TTC549 (cell line): ENCODE measurements at regions not wholly inside any gene's neighbourhood (a gene's known extent, or its start where the extent isn't known, plus 50 kb on each side); places are given as distances from the start of the nearest gene placed in this dataset.
"Not testable (repeated sequence)": the region's sequence is repeated elsewhere in the genome, so short reads cannot be mapped to it uniquely, and the experiment has no call there.

Experiments
- FAIRE-seq: peaks from 2 replicates; lab custom pipeline; 2012; peaks lifted over from hg19 to GRCh38; lab: Jason Lieb, UNC

GRCh38 chr21:19999369-20000272 is 998.6 kb upstream of the NCAM2 start:
- no peak for FAIRE-seq

- FAIRE-seq, result no peak
Measured at GRCh38 chr21:20004367-20004766, 993.8 kb upstream of the NCAM2 start.

GRCh38 chr21:20010691-20011200 is 987.5 kb upstream of the NCAM2 start:
- FAIRE-seq, result no peak

GRCh38 chr21:20013851-20014250 is 984.4 kb upstream of the NCAM2 start:
- no peak for FAIRE-seq

- FAIRE-seq, result no peak
Measured at GRCh38 chr21:20016435-20017005, 981.7 kb upstream of the NCAM2 start.

GRCh38 chr21:20020026-20020425 is 978.2 kb upstream of the NCAM2 start:
- FAIRE-seq, result no peak

DNA sequence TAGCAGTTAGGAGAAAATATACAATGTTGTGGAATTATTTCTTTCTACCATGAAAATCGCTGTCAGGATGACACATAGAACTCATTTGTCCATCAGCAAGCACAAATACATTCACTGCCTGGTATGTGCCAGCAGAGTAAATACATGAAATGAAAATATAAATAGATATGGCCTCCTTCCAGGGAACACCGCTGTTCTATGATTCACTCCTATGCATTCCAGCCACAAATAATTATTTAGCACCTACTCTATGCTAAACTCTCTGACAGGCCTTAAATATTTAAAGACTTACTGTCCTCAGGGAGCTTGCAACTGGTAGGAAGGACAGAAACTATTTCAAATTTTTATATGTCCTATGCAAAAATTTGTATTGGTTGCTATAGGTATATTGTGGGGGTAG is 975.0 kb upstream of the NCAM2 start:
- no peak for FAIRE-seq

GRCh38 chr21:20024741-20025140 is 973.5 kb upstream of the NCAM2 start:
- no peak for FAIRE-seq

- FAIRE-seq, result no peak
Measured at GRCh38 chr21:20026543-20026942, 971.7 kb upstream of the NCAM2 start.

DNA sequence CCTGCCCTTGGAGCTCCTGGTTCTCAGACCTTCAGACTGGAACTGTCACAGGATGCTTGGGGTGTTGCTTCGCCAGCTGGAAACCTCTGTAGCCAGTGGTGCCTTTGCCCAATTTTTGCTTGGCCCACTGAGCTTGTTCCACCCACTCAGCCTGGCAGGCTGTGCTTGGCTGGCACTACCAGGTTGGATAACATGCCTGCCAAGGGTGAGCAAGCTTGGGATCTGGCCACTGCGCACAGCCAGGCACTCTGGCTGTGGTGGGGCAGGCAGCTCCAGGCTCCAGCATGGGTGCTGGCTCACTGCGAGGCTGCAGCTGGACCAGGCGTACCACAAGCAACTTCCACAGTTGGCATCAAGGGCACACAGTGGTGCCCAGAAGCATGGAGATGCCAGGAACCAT is 967.8 kb upstream of the NCAM2 start:
- FAIRE-seq, result no peak

- no peak for FAIRE-seq
Measured at GRCh38 chr21:20031807-20032206, 966.4 kb upstream of the NCAM2 start.

GRCh38 chr21:20040768-20041167 is 957.4 kb upstream of the NCAM2 start:
- FAIRE-seq, result no peak

DNA sequence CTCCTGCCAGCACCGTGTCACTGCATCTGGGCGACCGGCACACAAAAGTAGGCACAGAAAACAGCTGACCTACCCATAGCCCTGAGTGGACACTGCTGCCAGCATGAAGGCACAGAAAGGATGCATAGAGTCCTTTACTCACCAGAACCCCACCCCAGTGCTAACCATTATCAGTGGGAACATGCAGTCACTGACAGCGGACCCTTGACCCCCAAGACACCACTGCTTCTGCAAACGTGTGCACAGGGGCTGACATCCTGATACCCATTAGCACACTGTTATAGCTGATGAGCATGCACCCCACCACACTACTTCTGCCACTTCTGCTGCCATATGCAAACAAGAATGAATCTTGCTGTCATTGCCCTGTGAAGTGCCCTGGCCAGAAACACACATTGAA is 953.0 kb upstream of the NCAM2 start:
- FAIRE-seq, result no peak

DNA sequence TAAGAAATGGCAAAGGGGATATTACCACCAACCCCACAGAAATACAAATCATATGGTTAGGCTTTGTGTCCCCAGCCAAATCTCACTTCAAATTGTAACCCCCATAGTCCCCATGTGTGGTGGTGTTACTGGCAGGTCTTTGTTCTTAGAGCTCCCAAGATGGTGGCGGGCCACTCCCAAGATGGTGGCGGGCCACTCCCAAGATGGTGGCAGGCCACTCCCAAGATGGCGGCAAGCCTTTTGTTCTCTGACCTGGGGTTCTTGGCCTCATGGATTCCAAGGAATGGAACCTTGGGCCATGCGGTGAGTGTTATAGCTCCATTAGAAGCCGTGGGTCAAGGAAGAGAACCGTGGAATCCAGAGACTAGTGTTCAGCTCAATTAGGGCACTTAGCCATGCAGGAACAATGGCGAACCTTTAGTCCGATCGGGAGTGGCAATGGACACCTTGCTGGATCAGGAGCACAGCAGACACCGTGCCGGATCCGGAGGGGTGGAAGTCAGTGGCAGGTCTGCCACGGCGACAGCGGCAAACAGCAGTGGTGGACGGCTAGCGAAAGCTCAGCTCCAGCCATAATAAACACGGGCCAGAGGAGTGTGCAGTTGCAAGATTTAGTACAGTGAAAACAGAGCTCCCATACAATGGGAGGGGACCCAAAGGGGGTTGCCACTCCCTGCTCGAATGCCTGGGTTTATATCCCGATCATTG is 949.9 kb upstream of the NCAM2 start:
- FAIRE-seq, result not testable (repeated sequence)

GRCh38 chr21:20083336-20083735 is 914.9 kb upstream of the NCAM2 start:
- no peak for FAIRE-seq

- FAIRE-seq, result no peak
Measured at GRCh38 chr21:20083925-20084324, 914.3 kb upstream of the NCAM2 start.

- no peak for FAIRE-seq
Measured at GRCh38 chr21:20086508-20086907, 911.7 kb upstream of the NCAM2 start.

DNA sequence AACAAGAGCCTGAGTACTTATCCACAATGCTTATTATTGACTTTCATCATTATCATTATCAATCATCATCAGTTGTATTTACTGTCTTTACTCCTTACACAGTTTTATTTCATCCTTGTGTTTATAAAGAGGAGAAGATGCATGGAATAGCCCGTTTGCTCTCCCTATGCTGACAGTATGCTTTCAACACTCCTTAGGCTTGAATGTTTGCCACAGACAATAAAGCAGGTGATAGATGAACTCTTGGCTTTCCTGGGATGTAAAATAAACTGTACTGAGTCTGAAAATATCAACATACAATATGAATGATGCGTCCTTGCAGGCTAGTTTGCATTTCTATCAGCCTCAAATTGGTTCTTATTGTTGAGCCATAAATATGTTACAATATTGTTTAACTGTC is 891.8 kb upstream of the NCAM2 start:
- FAIRE-seq, result no peak

- no peak for FAIRE-seq
Measured at GRCh38 chr21:20108016-20108415, 890.2 kb upstream of the NCAM2 start.

GRCh38 chr21:20108976-20109540 is 889.2 kb upstream of the NCAM2 start:
- FAIRE-seq, result no peak

GRCh38 chr21:20110368-20110767 is 887.8 kb upstream of the NCAM2 start:
- no peak for FAIRE-seq

- no peak for FAIRE-seq
Measured at GRCh38 chr21:20151741-20152140, 846.5 kb upstream of the NCAM2 start.

DNA sequence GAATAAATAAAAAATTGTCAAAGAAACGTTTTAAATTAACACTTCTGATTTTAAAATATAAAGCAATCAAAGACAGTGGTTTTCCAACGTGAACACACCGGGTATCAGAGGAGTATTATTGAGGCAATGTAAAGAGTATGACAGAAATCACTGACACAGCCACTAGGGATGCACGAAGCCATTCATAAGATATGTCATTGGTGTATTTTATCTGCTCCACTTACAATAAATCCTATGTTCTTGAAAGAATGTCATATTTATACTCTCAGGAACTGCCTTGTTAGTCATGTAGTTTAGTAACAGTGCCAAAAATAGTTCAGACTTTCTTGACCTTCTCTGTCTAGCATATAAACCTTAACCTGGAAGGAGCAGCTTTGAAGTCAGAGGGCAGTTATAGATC is 835.0 kb upstream of the NCAM2 start:
- no peak for FAIRE-seq
